DND-41 (cell line): ENCODE measurements at regions not wholly inside any gene's neighbourhood (a gene's known extent, or its start where the extent isn't known, plus 50 kb on each side); places are given as distances from the start of the nearest gene placed in this dataset.

Source experiments
- ATAC-seq: fragments of 200-7000 bp; cut with Tn5 transposase; 3 replicates; pipeline ENCODE4 v1.9.1; 2021; ENCODE audit warnings: low read depth; ENCODE audit not compliant: insufficient read depth
- DNase-seq: peaks from one replicate; pipeline ENCODE4 v3.0.0-alpha.2; 2020
- H2AFZ ChIP-seq: 2 replicates; pipeline ENCODE4 v1.6.0; 2012; ENCODE audit warnings: low read depth, low read length
- H3K27ac ChIP-seq: 2 replicates; pipeline ENCODE4 v1.5.1; 2012; ENCODE audit warnings: low read length, inconsistent platforms
- H3K27me3 ChIP-seq: fragments of 200-600 bp; sonication (generic); 2 replicates; pipeline ENCODE4 v1.6.0; 2012; ENCODE audit warnings: low read length, mild to moderate bottlenecking, inconsistent platforms; ENCODE audit not compliant: insufficient read depth, poor library complexity
- H3K36me3 ChIP-seq: 2 replicates; pipeline ENCODE4 v1.5.1; 2012; ENCODE audit warnings: low read length, inconsistent platforms; ENCODE audit not compliant: insufficient read depth
- H3K4me1 ChIP-seq: 2 replicates; pipeline ENCODE4 v1.5.1; 2012; ENCODE audit warnings: mild to moderate bottlenecking, low read length; ENCODE audit not compliant: insufficient read depth
- H3K4me2 ChIP-seq: 2 replicates; pipeline ENCODE4 v1.6.0; 2012; ENCODE audit warnings: mild to moderate bottlenecking, moderate library complexity, low read length, inconsistent platforms; ENCODE audit not compliant: insufficient read depth
- H3K4me3 ChIP-seq, 2 experiments: fragments of 200-600 bp in 1 of 2; shearing (Covaris generic) in 1 of 2; 2 replicates each; pipeline ENCODE4 v1.5.1; 2012 to 2016; ENCODE audit warnings: inconsistent platforms in 2 of 2, low read length in 2 of 2, mild to moderate bottlenecking in 2 of 2, low read depth in 1 of 2, moderate library complexity in 1 of 2
- H3K79me2 ChIP-seq: 2 replicates; pipeline ENCODE4 v1.6.0; 2012; ENCODE audit warnings: low read length, inconsistent platforms; ENCODE audit not compliant: insufficient read depth
- H3K9ac ChIP-seq: 2 replicates; pipeline ENCODE4 v1.6.0; 2012; ENCODE audit warnings: low read depth, mild to moderate bottlenecking, inconsistent platforms, low read length, moderate library complexity
- H3K9me3 ChIP-seq: 2 replicates; pipeline ENCODE4 v1.5.1; 2012; ENCODE audit warnings: low read length, moderate library complexity, mild to moderate bottlenecking, inconsistent platforms; ENCODE audit not compliant: insufficient read depth, severe bottlenecking
- H4K20me1 ChIP-seq: 2 replicates; pipeline ENCODE4 v1.6.0; 2012; ENCODE audit warnings: low read length; ENCODE audit not compliant: insufficient read depth
- CTCF ChIP-seq: IDR thresholded peaks from 2 replicates; pipeline ENCODE4 v1.5.1; 2012; ENCODE audit warnings: borderline replicate concordance, low read length, moderate library complexity, mild to moderate bottlenecking; ENCODE audit not compliant: poor library complexity, severe bottlenecking; ENCODE audit errors: extremely low read depth
- EZH2 ChIP-seq: IDR thresholded peaks from 3 replicates; pipeline ENCODE4 v1.6.1; 2012; ENCODE audit warnings: borderline replicate concordance, low read depth, mild to moderate bottlenecking, moderate library complexity, low read length, inconsistent platforms; ENCODE audit not compliant: severe bottlenecking

- no peak overlapping the region for H2AFZ ChIP-seq
- no peak for ATAC-seq
These were observed 304.4 kb downstream of the RRAGC start for GRCh38 chr1:38555130-38555529.

GRCh38 chr1:38551318-38552307 lies 308.0 kb downstream of the RRAGC start:
- Histone ChIP-seq H3K4me1 (no peaks in the 10 kb centered on the region), H2AFZ (no peak overlapping the region), H3K27ac (no peak overlapping the region), H3K4me3 (no peak overlapping the region), H3K36me3 (no peaks in the 10 kb centered on the region), H3K4me2 (no peak overlapping the region), H3K79me2 (no peaks in the 10 kb centered on the region), H3K9me3 (no peaks in the 10 kb centered on the region), H4K20me1 (peaks cover 19% of the 10 kb centered on the region), H3K9ac (no peak overlapping the region), H3K27me3 (peaks cover 60% of the 10 kb centered on the region)
- DNase-seq, result no peak
- no peak for TF ChIP-seq CTCF
- no peak for TF ChIP-seq EZH2
- no peak for ATAC-seq

More at GRCh38 chr1:38555130-38555529, 304.4 kb downstream of the RRAGC start:
- no peak for DNase-seq
- Histone ChIP-seq H3K4me1 (peaks cover 12% of the 10 kb centered on the region), H3K9me3 (no peaks in the 10 kb centered on the region), H4K20me1 (peaks cover 44% of the 10 kb centered on the region), H3K4me2 (no peak overlapping the region), H3K36me3 (no peaks in the 10 kb centered on the region), H3K4me3 (no peak overlapping the region), H3K27ac (no peak overlapping the region), H3K79me2 (no peaks in the 10 kb centered on the region), H3K9ac (no peak overlapping the region), H3K27me3 (peaks cover 61% of the 10 kb centered on the region)
- TF ChIP-seq EZH2 (no peak), CTCF (no peak)

GRCh38 chr1:38549191-38549590 lies 310.4 kb downstream of the RRAGC start:
- no peak overlapping the region for H3K4me2 ChIP-seq
- no peaks in the 10 kb centered on the region for H3K9me3 ChIP-seq
- peaks cover 7% of the 10 kb centered on the region for H4K20me1 ChIP-seq
- no peak overlapping the region for H2AFZ ChIP-seq
- peaks cover 48% of the 10 kb centered on the region for H3K27me3 ChIP-seq
- H3K36me3 ChIP-seq, result no peaks in the 10 kb centered on the region
- H3K79me2 ChIP-seq, result no peaks in the 10 kb centered on the region
- TF ChIP-seq CTCF (no peak), EZH2 (no peak)
- DNase-seq (no peak), ATAC-seq (no peak)
- no peak overlapping the region for H3K27ac ChIP-seq
- no peaks in the 10 kb centered on the region for H3K4me1 ChIP-seq
- no peak overlapping the region for H3K9ac ChIP-seq
- H3K4me3 ChIP-seq, result no peak overlapping the region
